ENCODE measurements at regions not wholly inside any gene's neighbourhood (a gene's known extent, or its start where the extent isn't known, plus 50 kb on each side); places are given as distances from the start of the nearest gene placed in this dataset.

DNA sequence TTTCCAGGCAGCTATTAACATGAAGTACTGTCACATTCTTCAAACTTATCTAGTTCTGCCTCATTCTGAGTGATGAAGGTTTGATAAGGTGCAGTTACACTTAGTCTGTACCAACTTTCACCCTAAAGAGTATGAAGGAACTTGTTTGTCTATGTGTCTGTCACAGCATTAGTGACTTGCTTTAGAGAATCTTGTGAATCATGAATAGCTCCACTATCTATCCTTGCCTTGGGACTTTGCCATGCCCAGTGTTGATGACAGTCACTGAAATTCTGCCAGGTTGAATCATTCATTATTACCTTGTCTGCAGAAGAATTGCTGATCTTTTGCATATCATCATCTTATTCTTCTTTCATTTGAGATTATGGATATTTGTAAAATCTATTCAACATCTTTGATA, 50.9 kb upstream of the A1CF start:
- H3K9me3 ChIP-seq (ENCODE audit: control insufficient read depth in 2 of 2, low read length in 2 of 2) = no peaks in the 10 kb centered on the region
- no peaks in the 10 kb centered on the region for H3K27me3 ChIP-seq (ENCODE audit: control insufficient read depth in 2 of 2, insufficient read depth in 2 of 2, low read length in 2 of 2)
- no peaks in the 10 kb centered on the region for H3K4me1 ChIP-seq (ENCODE audit: control insufficient read depth in 2 of 2, insufficient read depth in 2 of 2, low read length in 2 of 2)
- H3K4me3 ChIP-seq (ENCODE audit: low read length in 2 of 2) = no peak overlapping the region
- no peaks in the 10 kb centered on the region for H3K36me3 ChIP-seq (ENCODE audit: control insufficient read depth in 2 of 2, insufficient read depth in 2 of 2, low read length in 2 of 2)
- no peak overlapping the region for H3K9ac ChIP-seq (ENCODE audit: low read depth in 1 of 2, low read length in 2 of 2)
- no peak overlapping the region for H3K27ac ChIP-seq (ENCODE audit: low read depth in 2 of 2, low read length in 2 of 2)

DNA sequence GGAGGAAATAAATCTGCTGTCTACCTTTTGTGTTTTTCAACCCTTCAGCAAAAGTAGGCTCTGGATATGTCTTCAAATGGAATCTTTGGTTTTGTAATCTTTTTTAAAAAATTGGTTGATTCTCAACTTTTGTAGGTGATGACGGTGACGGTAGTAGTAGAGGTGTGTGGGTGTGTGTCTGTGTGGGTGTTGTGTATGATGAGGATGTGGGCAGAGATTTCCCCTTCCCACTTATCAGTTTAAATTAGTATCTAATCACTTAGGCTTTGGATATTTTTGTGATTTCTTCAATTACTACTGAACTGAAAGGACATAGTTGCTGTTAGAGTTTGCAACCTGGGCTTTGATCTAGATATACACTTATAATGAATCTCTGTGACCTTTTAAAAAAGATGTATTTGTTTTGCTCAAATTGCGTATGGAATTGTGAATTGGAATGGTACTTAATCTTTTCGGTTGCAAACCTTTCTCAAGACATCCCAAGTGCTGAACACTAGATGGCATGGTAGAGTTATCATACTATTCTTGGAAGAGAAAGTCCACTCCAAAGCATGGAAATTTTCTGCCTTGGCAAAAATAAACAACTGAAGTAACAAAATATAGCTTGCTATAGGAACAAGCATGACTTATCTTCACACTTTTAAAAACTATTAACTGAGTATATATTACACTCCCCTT, 51.9 kb upstream of the A1CF start:
- Histone ChIP-seq H3K4me1 (ENCODE audit: control insufficient read depth in 2 of 2, insufficient read depth in 2 of 2, low read length in 2 of 2) (no peaks in the 10 kb centered on the region), H3K4me3 (ENCODE audit: low read length in 2 of 2) (no peak overlapping the region), H3K36me3 (ENCODE audit: control insufficient read depth in 2 of 2, insufficient read depth in 2 of 2, low read length in 2 of 2) (no peaks in the 10 kb centered on the region), H3K27ac (ENCODE audit: low read depth in 2 of 2, low read length in 2 of 2) (no peak overlapping the region), H3K27me3 (ENCODE audit: control insufficient read depth in 2 of 2, insufficient read depth in 2 of 2, low read length in 2 of 2) (no peaks in the 10 kb centered on the region), H3K9me3 (ENCODE audit: control insufficient read depth in 2 of 2, low read length in 2 of 2) (no peaks in the 10 kb centered on the region), H3K9ac (ENCODE audit: low read depth in 1 of 2, low read length in 2 of 2) (no peak overlapping the region)

DNA sequence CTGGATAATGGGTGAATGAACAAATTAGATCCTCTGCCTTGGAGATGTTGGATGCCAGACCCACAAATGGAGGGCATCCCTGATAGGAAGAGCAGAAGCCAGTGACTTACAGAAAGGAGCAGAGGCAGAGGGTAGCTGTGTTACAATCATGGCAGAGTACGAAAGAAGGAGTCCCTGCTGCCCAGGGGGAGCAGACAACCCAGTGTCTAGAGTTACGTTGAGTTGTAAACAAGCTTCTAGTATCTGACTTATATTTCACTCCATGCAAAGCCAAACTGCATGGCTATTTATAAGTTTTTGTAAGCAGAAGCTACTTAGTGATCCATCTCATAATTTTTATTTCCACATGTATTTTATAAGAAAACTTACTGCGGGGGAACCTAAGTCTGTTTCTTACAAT, 56.2 kb upstream of the A1CF start:
- H3K27me3 ChIP-seq (ENCODE audit: control insufficient read depth in 2 of 2, insufficient read depth in 2 of 2, low read length in 2 of 2) = no peaks in the 10 kb centered on the region
- H3K36me3 ChIP-seq (ENCODE audit: control insufficient read depth in 2 of 2, insufficient read depth in 2 of 2, low read length in 2 of 2) = no peaks in the 10 kb centered on the region
- no peak overlapping the region for H3K27ac ChIP-seq (ENCODE audit: low read depth in 2 of 2, low read length in 2 of 2)

DNA sequence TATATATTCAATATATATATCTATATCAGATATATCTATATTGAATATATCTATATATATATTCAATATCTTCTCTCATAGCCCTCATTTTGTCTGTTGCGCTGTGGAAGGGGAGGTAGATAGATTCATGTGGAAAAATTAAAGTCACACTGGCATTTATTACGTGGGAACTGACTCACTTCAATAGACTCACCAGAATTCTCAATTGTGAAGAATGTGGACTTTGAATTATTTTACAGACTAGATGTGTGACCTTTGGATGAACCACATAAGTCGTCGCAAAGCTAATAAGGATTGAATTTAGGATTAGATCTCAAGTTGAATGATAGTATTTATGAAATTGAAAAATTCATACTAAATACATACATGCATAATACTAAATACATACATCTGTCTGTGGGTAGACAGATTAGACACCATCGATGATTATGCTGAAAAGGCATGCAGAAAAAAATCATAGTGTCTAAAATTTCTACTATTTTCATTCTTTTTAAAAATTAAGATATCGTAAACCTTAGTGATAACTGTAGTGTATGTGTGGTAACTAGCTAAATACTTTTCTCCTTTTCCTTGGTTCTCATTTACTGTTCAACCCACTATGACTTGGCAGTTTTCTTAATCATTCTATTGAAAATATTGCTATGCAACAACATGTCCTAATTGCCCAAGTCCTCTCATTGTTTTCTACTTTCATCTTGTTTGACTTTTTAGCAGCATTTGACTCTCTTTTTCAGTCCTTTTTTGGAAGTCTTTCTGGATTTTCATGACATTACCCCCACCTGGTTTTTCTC, 61.8 kb upstream of the A1CF start:
- no peaks in the 10 kb centered on the region for H3K4me1 ChIP-seq (ENCODE audit: control insufficient read depth in 2 of 2, insufficient read depth in 2 of 2, low read length in 2 of 2)
- H3K36me3 ChIP-seq (ENCODE audit: control insufficient read depth in 2 of 2, insufficient read depth in 2 of 2, low read length in 2 of 2) = no peaks in the 10 kb centered on the region
- H3K9ac ChIP-seq (ENCODE audit: low read depth in 1 of 2, low read length in 2 of 2) = no peak overlapping the region
- H3K27ac ChIP-seq (ENCODE audit: low read depth in 2 of 2, low read length in 2 of 2) = no peak overlapping the region
- no peaks in the 10 kb centered on the region for H3K9me3 ChIP-seq (ENCODE audit: control insufficient read depth in 2 of 2, low read length in 2 of 2)
- no peaks in the 10 kb centered on the region for H3K27me3 ChIP-seq (ENCODE audit: control insufficient read depth in 2 of 2, insufficient read depth in 2 of 2, low read length in 2 of 2)
- no peak overlapping the region for H3K4me3 ChIP-seq (ENCODE audit: low read length in 2 of 2)

More for the DNA sequence above, 56.2 kb upstream of the A1CF start:
- Histone ChIP-seq H3K9ac (ENCODE audit: low read depth in 1 of 2, low read length in 2 of 2) (no peak overlapping the region), H3K9me3 (ENCODE audit: control insufficient read depth in 2 of 2, low read length in 2 of 2) (no peaks in the 10 kb centered on the region), H3K4me3 (ENCODE audit: low read length in 2 of 2) (no peak overlapping the region), H3K4me1 (ENCODE audit: control insufficient read depth in 2 of 2, insufficient read depth in 2 of 2, low read length in 2 of 2) (no peaks in the 10 kb centered on the region)

DNA sequence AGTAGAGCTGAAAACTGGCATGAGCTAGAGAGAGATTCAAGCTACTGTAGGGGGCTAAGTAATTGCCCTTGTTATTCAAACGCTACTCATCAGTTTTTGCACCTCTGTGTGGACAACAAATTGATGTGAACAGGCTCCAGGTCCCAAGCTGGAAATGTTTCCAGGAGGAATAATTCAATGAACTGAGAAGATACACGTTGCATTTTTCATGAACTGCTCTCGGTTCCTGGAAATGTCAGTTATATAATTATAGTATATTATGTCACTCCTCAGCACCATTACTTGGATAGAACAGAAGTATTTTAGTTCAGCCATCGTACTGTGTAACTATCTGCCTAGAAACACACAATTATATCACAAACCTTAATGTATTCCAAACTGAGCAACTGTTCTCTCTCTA, 65.9 kb upstream of the A1CF start:
- no peak overlapping the region for H3K27ac ChIP-seq (ENCODE audit: low read depth in 2 of 2, low read length in 2 of 2)
- no peak overlapping the region for H3K9ac ChIP-seq (ENCODE audit: low read depth in 1 of 2, low read length in 2 of 2)
- H3K4me1 ChIP-seq (ENCODE audit: control insufficient read depth in 2 of 2, insufficient read depth in 2 of 2, low read length in 2 of 2) = no peaks in the 10 kb centered on the region
- no peak overlapping the region for H3K4me3 ChIP-seq (ENCODE audit: low read length in 2 of 2)
- H3K36me3 ChIP-seq (ENCODE audit: control insufficient read depth in 2 of 2, insufficient read depth in 2 of 2, low read length in 2 of 2) = no peaks in the 10 kb centered on the region
- H3K27me3 ChIP-seq (ENCODE audit: control insufficient read depth in 2 of 2, insufficient read depth in 2 of 2, low read length in 2 of 2) = no peaks in the 10 kb centered on the region
- H3K9me3 ChIP-seq (ENCODE audit: control insufficient read depth in 2 of 2, low read length in 2 of 2) = no peaks in the 10 kb centered on the region

DNA sequence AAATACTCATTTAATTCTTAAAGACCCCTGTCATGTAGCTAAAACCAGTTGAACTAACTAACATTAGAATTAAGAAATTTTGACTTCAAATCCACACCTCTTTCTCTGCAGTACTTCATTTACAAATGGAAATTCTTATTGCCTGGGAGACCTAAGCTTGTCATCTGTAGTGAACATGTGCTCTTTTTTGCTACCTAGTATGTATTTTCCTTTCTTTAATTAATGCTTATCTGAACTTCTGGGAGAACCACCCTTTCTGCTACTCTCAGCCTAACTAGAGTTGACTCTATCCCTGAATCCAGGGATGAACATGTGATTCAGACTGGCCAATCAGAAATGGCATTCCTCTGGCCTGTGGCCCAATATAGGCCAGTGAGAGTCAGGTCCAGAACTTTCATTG, 75.9 kb upstream of the A1CF start:
- no peak overlapping the region for H3K27ac ChIP-seq (ENCODE audit: low read depth in 2 of 2, low read length in 2 of 2)

DNA sequence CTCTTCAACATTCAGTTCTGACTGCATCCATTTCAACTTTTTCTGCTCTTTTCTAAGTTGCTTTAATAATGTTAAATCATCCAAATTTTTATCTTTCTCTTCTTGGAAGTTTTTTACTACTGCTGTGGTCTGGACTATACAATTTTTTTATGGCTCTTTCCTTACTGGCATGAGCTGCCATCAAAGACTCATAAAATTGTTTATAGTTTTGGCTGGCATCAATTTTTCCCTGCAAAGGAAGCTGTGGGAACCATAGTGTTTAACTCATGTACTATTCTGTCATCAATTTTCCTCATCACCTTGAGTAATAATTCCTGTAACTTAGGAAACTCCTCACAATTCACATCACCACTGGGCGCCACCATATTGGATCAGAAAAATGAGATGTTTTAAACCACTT, 77.6 kb upstream of the A1CF start:
- Histone ChIP-seq H3K27ac (ENCODE audit: low read depth in 2 of 2, low read length in 2 of 2) (no peak overlapping the region), H3K36me3 (ENCODE audit: control insufficient read depth in 2 of 2, insufficient read depth in 2 of 2, low read length in 2 of 2) (no peaks in the 10 kb centered on the region), H3K9ac (ENCODE audit: low read depth in 1 of 2, low read length in 2 of 2) (no peak overlapping the region), H3K9me3 (ENCODE audit: control insufficient read depth in 2 of 2, low read length in 2 of 2) (no peaks in the 10 kb centered on the region), H3K4me1 (ENCODE audit: control insufficient read depth in 2 of 2, insufficient read depth in 2 of 2, low read length in 2 of 2) (peaks cover 0 to 3% of the 10 kb centered on the region in 2 donors), H3K4me3 (ENCODE audit: low read length in 2 of 2) (no peak overlapping the region), H3K27me3 (ENCODE audit: control insufficient read depth in 2 of 2, insufficient read depth in 2 of 2, low read length in 2 of 2) (no peaks in the 10 kb centered on the region)

More for the DNA sequence above, 75.9 kb upstream of the A1CF start:
- Histone ChIP-seq H3K27me3 (ENCODE audit: control insufficient read depth in 2 of 2, insufficient read depth in 2 of 2, low read length in 2 of 2) (no peaks in the 10 kb centered on the region), H3K9ac (ENCODE audit: low read depth in 1 of 2, low read length in 2 of 2) (no peak overlapping the region), H3K9me3 (ENCODE audit: control insufficient read depth in 2 of 2, low read length in 2 of 2) (no peaks in the 10 kb centered on the region), H3K4me3 (ENCODE audit: low read length in 2 of 2) (no peak overlapping the region), H3K36me3 (ENCODE audit: control insufficient read depth in 2 of 2, insufficient read depth in 2 of 2, low read length in 2 of 2) (no peaks in the 10 kb centered on the region), H3K4me1 (ENCODE audit: control insufficient read depth in 2 of 2, insufficient read depth in 2 of 2, low read length in 2 of 2) (peaks cover 0 to 3% of the 10 kb centered on the region in 2 donors)

DNA sequence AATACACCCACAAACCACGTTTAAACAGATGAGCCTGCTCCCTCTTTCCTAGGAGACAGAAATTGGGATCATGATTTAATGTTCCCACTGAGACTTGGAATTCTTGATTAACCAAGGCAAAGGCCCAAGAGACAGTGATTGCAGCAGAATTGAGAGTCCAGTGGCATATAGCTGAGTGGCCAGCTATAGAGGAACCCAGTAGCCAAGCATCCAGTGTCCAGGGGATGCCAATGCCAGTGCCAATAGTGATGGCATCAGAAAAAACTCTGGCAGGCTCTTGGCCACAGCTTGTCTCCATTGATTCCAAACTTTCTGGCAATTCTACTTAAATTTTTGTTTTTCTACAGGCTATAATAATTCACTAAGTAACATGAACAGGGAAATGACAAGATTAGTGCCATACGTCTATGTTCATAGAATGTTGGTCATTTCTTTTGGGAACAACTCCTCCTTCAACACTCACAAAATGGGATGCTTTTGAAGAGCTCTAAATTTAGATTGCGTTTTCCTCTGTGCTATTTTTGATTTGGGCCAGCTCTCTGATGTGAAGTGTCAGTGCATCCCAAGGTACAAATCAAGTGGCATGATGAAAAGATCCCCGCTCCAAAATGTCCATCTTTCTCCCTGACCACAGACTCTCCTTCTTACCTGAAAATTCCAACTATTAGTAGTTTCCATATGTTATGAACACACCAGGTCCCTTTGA, 83.1 kb upstream of the A1CF start:
- H3K4me1 ChIP-seq (ENCODE audit: control insufficient read depth in 2 of 2, insufficient read depth in 2 of 2, low read length in 2 of 2) = peaks cover 9 to 17% of the 10 kb centered on the region in 2 donors
- H3K36me3 ChIP-seq (ENCODE audit: control insufficient read depth in 2 of 2, insufficient read depth in 2 of 2, low read length in 2 of 2) = no peaks in the 10 kb centered on the region
- no peak overlapping the region for H3K4me3 ChIP-seq (ENCODE audit: low read length in 2 of 2)
- H3K27ac ChIP-seq (ENCODE audit: low read depth in 2 of 2, low read length in 2 of 2) = no peak overlapping the region
- H3K9ac ChIP-seq (ENCODE audit: low read depth in 1 of 2, low read length in 2 of 2) = no peak overlapping the region
- H3K9me3 ChIP-seq (ENCODE audit: control insufficient read depth in 2 of 2, low read length in 2 of 2) = no peaks in the 10 kb centered on the region
- H3K27me3 ChIP-seq (ENCODE audit: control insufficient read depth in 2 of 2, insufficient read depth in 2 of 2, low read length in 2 of 2) = no peaks in the 10 kb centered on the region

DNA sequence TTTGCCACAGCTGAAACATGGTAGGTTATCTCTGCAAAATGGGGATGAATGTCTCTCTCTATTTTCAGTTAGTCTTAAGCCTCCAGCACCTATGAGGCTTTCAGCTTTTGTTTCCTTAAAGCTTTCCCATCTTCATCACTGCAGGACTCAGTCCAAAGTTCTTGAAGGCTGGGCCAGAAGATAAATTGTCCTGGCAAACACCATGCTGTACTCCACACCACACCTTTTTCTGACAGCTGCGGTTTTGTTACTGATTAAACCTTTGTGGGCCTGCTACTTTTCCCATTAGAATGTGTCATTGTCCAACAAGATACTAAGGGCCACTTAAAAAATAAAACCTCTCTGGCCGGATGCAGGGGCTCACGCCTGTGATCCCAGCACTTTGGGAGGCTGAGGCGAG, 87.2 kb upstream of the A1CF start:
- H3K9me3 ChIP-seq (ENCODE audit: control insufficient read depth in 2 of 2, low read length in 2 of 2) = no peaks in the 10 kb centered on the region
- H3K4me1 ChIP-seq (ENCODE audit: control insufficient read depth in 2 of 2, insufficient read depth in 2 of 2, low read length in 2 of 2) = peaks cover 9 to 18% of the 10 kb centered on the region in 2 donors
- H3K27me3 ChIP-seq (ENCODE audit: control insufficient read depth in 2 of 2, insufficient read depth in 2 of 2, low read length in 2 of 2) = no peaks in the 10 kb centered on the region
- no peak overlapping the region for H3K9ac ChIP-seq (ENCODE audit: low read depth in 1 of 2, low read length in 2 of 2)
- no peaks in the 10 kb centered on the region for H3K36me3 ChIP-seq (ENCODE audit: control insufficient read depth in 2 of 2, insufficient read depth in 2 of 2, low read length in 2 of 2)
- peak overlapping the region; percentile 76 to 81 for H3K27ac ChIP-seq (ENCODE audit: low read depth in 2 of 2, low read length in 2 of 2)
- H3K4me3 ChIP-seq (ENCODE audit: low read length in 2 of 2) = peak overlapping the region; percentile 50 to 60

DNA sequence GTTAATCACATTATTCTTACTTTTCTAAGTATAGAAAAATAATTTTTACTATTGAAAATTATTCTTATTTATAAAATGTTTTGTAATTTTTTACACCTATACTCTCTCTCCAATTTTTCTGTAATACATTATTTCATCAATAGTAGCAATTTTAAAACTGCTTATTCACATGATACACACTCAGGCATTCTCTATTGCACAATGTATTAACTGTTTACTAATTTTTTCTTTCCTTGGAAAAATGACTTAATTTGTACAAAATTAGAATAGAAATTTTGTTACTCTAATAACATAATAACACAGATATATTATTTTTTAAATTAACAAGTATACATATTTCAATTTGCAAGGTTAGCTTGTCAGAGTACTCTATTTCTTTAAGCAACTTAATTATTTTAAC, 92.9 kb upstream of the PRKG1 start:
- Histone ChIP-seq H3K9me3 (ENCODE audit: control insufficient read depth in 2 of 2, low read length in 2 of 2) (no peaks in the 10 kb centered on the region), H3K36me3 (ENCODE audit: control insufficient read depth in 2 of 2, insufficient read depth in 2 of 2, low read length in 2 of 2) (no peaks in the 10 kb centered on the region), H3K9ac (ENCODE audit: low read depth in 1 of 2, low read length in 2 of 2) (no peak overlapping the region), H3K27me3 (ENCODE audit: control insufficient read depth in 2 of 2, insufficient read depth in 2 of 2, low read length in 2 of 2) (no peaks in the 10 kb centered on the region), H3K27ac (ENCODE audit: low read depth in 2 of 2, low read length in 2 of 2) (no peak overlapping the region), H3K4me3 (ENCODE audit: low read length in 2 of 2) (no peak overlapping the region), H3K4me1 (ENCODE audit: control insufficient read depth in 2 of 2, insufficient read depth in 2 of 2, low read length in 2 of 2) (no peaks in the 10 kb centered on the region)

Data from mucosa of rectum (tissue), 2 donors.